HepG2 (cell line): ENCODE measurements at regions not wholly inside any gene's neighbourhood (a gene's known extent, or its start where the extent isn't known, plus 50 kb on each side); places are given as distances from the start of the nearest gene placed in this dataset.

ENCODE experiments used
- ATAC-seq: fragments of 200-7000 bp; cut with Tn5 transposase; 3 replicates; pipeline ENCODE4 v1.9.1; 2020; ENCODE audit warnings: mild to moderate bottlenecking, moderate library complexity
- BruUV-seq: library from RNA; stranded (reverse); fragments of 400-500 nt; replicated peaks from 2 replicates; lab custom pipeline; 2021; lab: Mats Ljungman, UMichigan
- CTCF ChIA-PET: fragments of 300-600 bp; formaldehyde crosslinking; extraction: SDS; loops from one replicate; lab custom pipeline; 2021; ENCODE audit warnings: low total read pairs, inconsistent platforms, low intra/inter-chr PET ratio; lab: Yijun Ruan, JAX
- POLR2A ChIA-PET: fragments of 350-600 bp; sonication (Branson Sonifier 250); formaldehyde crosslinking; loops from one replicate; lab custom pipeline; 2020; ENCODE audit warnings: antibody characterized with exemption, inconsistent platforms; lab: Yijun Ruan, JAX
- DNase-seq: peaks from one replicate; pipeline ENCODE4 v3.0.0-alpha.2; 2015; ENCODE audit warnings: low spot score
- FAIRE-seq: peaks from 3 replicates; lab custom pipeline; 2011; peaks lifted over from hg19 to GRCh38; lab: Jason Lieb, UNC
- H2AFZ ChIP-seq: one replicate; pipeline ENCODE4 v1.6.1; 2011; ENCODE audit warnings: low read length, inconsistent platforms
- H3K27ac ChIP-seq: fragments of 300-600 bp; 3 replicates; pipeline ENCODE4 v1.8.0; 2011; ENCODE audit warnings: mixed run types, mild to moderate bottlenecking, mixed read lengths, low read length, inconsistent platforms; ENCODE audit not compliant: insufficient read depth; ENCODE audit errors: extremely low read length
- H3K27me3 ChIP-seq, 2 experiments: fragments of 200-600 bp in 1 of 2; 2 replicates in 1 of 2; 3 replicates in 1 of 2; pipeline versions ENCODE4 v1.6.0 to v1.8.0; 2011; ENCODE audit warnings: low read length in 2 of 2, mild to moderate bottlenecking in 2 of 2, moderate library complexity in 2 of 2, inconsistent platforms in 1 of 2; ENCODE audit not compliant: insufficient read depth in 2 of 2, control insufficient read depth in 1 of 2
- H3K36me3 ChIP-seq, 2 experiments: fragments of 200-600 bp in 1 of 2; replicated peaks in 1 of 2; 2 replicates in 1 of 2; 3 replicates in 1 of 2; pipeline versions ENCODE4 v1.5.1 to v1.8.0; 2011; ENCODE audit warnings: low read length in 2 of 2, inconsistent platforms in 1 of 2; ENCODE audit not compliant: insufficient read depth in 2 of 2, control insufficient read depth in 1 of 2
- H3K4me1 ChIP-seq: 2 replicates; pipeline ENCODE4 v1.5.1; 2012; ENCODE audit warnings: low read length, inconsistent platforms; ENCODE audit not compliant: insufficient read depth
- H3K4me2 ChIP-seq: 2 replicates; pipeline ENCODE4 v1.6.0; 2011; ENCODE audit warnings: low read depth, low read length, inconsistent platforms
- H3K4me3 ChIP-seq, 3 experiments: fragments of 200-600 bp in 1 of 3; sonication (generic), shearing (Covaris generic) in 1 of 3; replicated peaks in 1 of 3; 2 replicates each; pipeline ENCODE4 v1.5.1; 2011 to 2016; ENCODE audit warnings: low read length in 3 of 3, inconsistent platforms in 2 of 3, low read depth in 2 of 3, mild to moderate bottlenecking in 2 of 3, control low read depth in 1 of 3, mixed read lengths in 1 of 3; ENCODE audit not compliant: insufficient read depth in 1 of 3
- H3K79me2 ChIP-seq: one replicate; pipeline ENCODE4 v1.6.1; 2011; ENCODE audit warnings: low read length, inconsistent platforms; ENCODE audit not compliant: insufficient read depth
- H3K9ac ChIP-seq: 2 replicates; pipeline ENCODE4 v1.6.0; 2011; ENCODE audit warnings: mild to moderate bottlenecking, low read depth, low read length, inconsistent platforms; ENCODE audit not compliant: insufficient read depth
- H3K9me3 ChIP-seq: 2 replicates; pipeline ENCODE4 v1.5.1; 2012; ENCODE audit warnings: mild to moderate bottlenecking, low read length
- H4K20me1 ChIP-seq: 2 replicates; pipeline ENCODE4 v1.6.0; 2011; ENCODE audit warnings: inconsistent platforms, mild to moderate bottlenecking, low read length, moderate library complexity; ENCODE audit not compliant: insufficient read depth
- CBFB ChIP-seq: sonication (generic); formaldehyde crosslinking; IDR thresholded peaks from 2 replicates; pipeline ENCODE4 v1.4.0; 2020; ENCODE audit warnings: missing genetic modification reagents
- ETV6 ChIP-seq: sonication (generic); formaldehyde crosslinking; conservative IDR thresholded peaks from 2 replicates; pipeline ENCODE4 v1.4.0; 2020; ENCODE audit warnings: missing genetic modification reagents
- FOXJ3 ChIP-seq: sonication (generic); formaldehyde crosslinking; IDR thresholded peaks from 2 replicates; pipeline ENCODE4 v1.4.0; 2020; ENCODE audit warnings: missing genetic modification reagents, mild to moderate bottlenecking, borderline replicate concordance
- GATAD2A ChIP-seq: IDR thresholded peaks from 2 replicates; pipeline ENCODE4 v1.6.1; 2016
- HDAC1 ChIP-seq: sonication (generic); formaldehyde crosslinking; IDR thresholded peaks from 2 replicates; pipeline ENCODE4 v1.5.1; 2020; ENCODE audit warnings: mild to moderate bottlenecking, missing genetic modification reagents
- KLF13 ChIP-seq: sonication (generic); formaldehyde crosslinking; IDR thresholded peaks from 2 replicates; pipeline ENCODE4 v1.4.0; 2020; ENCODE audit warnings: mild to moderate bottlenecking, missing genetic modification reagents
- NFE2 ChIP-seq: sonication (generic); formaldehyde crosslinking; IDR thresholded peaks from 2 replicates; pipeline ENCODE4 v1.4.0; 2020; ENCODE audit warnings: missing genetic modification reagents
- PBX2 ChIP-seq: IDR thresholded peaks from 2 replicates; pipeline ENCODE4 v1.6.1; 2016; ENCODE audit warnings: control low read depth
- RELA ChIP-seq: sonication (generic); formaldehyde crosslinking; IDR thresholded peaks from 2 replicates; pipeline ENCODE4 v1.4.0; 2020; ENCODE audit warnings: missing genetic modification reagents
- TRIM24 ChIP-seq: sonication (generic); formaldehyde crosslinking; IDR thresholded peaks from 2 replicates; pipeline ENCODE4 v1.8.0; 2022; ENCODE audit warnings: mild to moderate bottlenecking, missing genetic modification reagents
- ZBTB21 ChIP-seq: sonication (generic); formaldehyde crosslinking; IDR thresholded peaks from 2 replicates; pipeline ENCODE4 v1.4.0; 2020; ENCODE audit warnings: missing genetic modification reagents
- ZBTB33 ChIP-seq: sonication (generic); formaldehyde crosslinking; IDR thresholded peaks from 2 replicates; pipeline ENCODE4 v1.4.0; 2020; ENCODE audit warnings: missing genetic modification reagents
- ZBTB42 ChIP-seq: sonication (generic); formaldehyde crosslinking; IDR thresholded peaks from 2 replicates; pipeline ENCODE4 v1.5.0; 2020; ENCODE audit warnings: mild to moderate bottlenecking, missing genetic modification reagents
- ZFP36L1 ChIP-seq: sonication (generic); formaldehyde crosslinking; IDR thresholded peaks from 2 replicates; pipeline ENCODE4 v1.8.0; 2022; ENCODE audit warnings: mild to moderate bottlenecking, missing genetic modification reagents, moderate library complexity
- ZNF333 ChIP-seq: sonication (generic); formaldehyde crosslinking; IDR thresholded peaks from 2 replicates; pipeline ENCODE4 v1.4.0; 2020; ENCODE audit warnings: mild to moderate bottlenecking, missing genetic modification reagents, borderline replicate concordance
- ZNF616 ChIP-seq: sonication (generic); formaldehyde crosslinking; IDR thresholded peaks from 2 replicates; pipeline ENCODE4 v1.5.0; 2020; ENCODE audit warnings: low read depth, mild to moderate bottlenecking, missing genetic modification reagents
- WGBS: methylation state at CpG from one replicate; pipeline ENCODE4 v1.1.6; 2017; ENCODE audit warnings: low lambda C conversion rate; 5-methylcytosine and 5-hydroxymethylcytosine counted together
- in situ Hi-C: cut with HindIII; loops from 2 replicates; pipeline ENCODE4 v1.10.0; 2017; ENCODE audit warnings: low pct_unique_long_range_greater_than_20kb; ENCODE audit not compliant: extremely low pct_ligation_motif_present
- intact Hi-C: fragments of 100-400 bp; cut with micrococcal nuclease; formaldehyde crosslinking; loops from one replicate; pipeline ENCODE4 v1.10.0; 2022; ENCODE audit not compliant: unreplicated experiment

GRCh38 chr4:173991316-173991715 lies 292.2 kb downstream of the FBXO8 start:
- no peaks in the 10 kb centered on the region for H3K4me1 ChIP-seq
- H3K36me3 ChIP-seq: no peaks in the 10 kb centered on the region
- H3K79me2 ChIP-seq: no peaks in the 10 kb centered on the region
- H3K4me3 ChIP-seq: no peak overlapping the region
- intact Hi-C loops (loop anchor here (10.0 kb wide), 1 partner anchor 567 kb away; no protein-coding TSS in a partner anchor), in situ Hi-C loops (no loop called here)
- BruUV-seq: no TSS peak
- 0% methylated on average over 1 of the region's 1 CpG for WGBS
- POLR2A ChIA-PET: no interaction called here
- no peak overlapping the region for H2AFZ ChIP-seq
- FAIRE-seq: no peak
- H3K27me3 ChIP-seq: no peaks in the 10 kb centered on the region; a peak in 1 of 5 replicates
- H3K9ac ChIP-seq: no peak overlapping the region
- no peak overlapping the region for H3K4me2 ChIP-seq
- CTCF ChIA-PET: no interaction called here
- no peaks in the 10 kb centered on the region for H4K20me1 ChIP-seq
- DNase-seq: no peak
- H3K27ac ChIP-seq: no peak overlapping the region
- no peak for ATAC-seq
- no peak for TF ChIP-seq FOXJ3
- TF ChIP-seq ZBTB21: no peak
- TF ChIP-seq ZBTB42 (CRISPR knock-in tag): no peak
- TF ChIP-seq RELA: no peak
- no peak for TF ChIP-seq ZFP36L1 (CRISPR knock-in tag)
- no peak for TF ChIP-seq CBFB (CRISPR knock-in tag)
- TF ChIP-seq KLF13 (CRISPR knock-in tag): no peak
- TF ChIP-seq ZNF616 (CRISPR knock-in tag): no peak
- TF ChIP-seq HDAC1 (CRISPR knock-in tag): no peak
- no peak for TF ChIP-seq PBX2
- TF ChIP-seq TRIM24 (CRISPR knock-in tag): no peak
- TF ChIP-seq NFE2 (CRISPR knock-in tag): no peak
- no peak for TF ChIP-seq ZBTB33 (CRISPR knock-in tag)
- TF ChIP-seq ETV6 (CRISPR knock-in tag): no peak
- TF ChIP-seq ZNF333 (CRISPR knock-in tag): no peak
- TF ChIP-seq GATAD2A: no peak
- H3K9me3 ChIP-seq: no peaks in the 10 kb centered on the region
